ENCODE measurements at regions not wholly inside any gene's neighbourhood (a gene's known extent, or its start where the extent isn't known, plus 50 kb on each side); places are given as distances from the start of the nearest gene placed in this dataset.

DNA sequence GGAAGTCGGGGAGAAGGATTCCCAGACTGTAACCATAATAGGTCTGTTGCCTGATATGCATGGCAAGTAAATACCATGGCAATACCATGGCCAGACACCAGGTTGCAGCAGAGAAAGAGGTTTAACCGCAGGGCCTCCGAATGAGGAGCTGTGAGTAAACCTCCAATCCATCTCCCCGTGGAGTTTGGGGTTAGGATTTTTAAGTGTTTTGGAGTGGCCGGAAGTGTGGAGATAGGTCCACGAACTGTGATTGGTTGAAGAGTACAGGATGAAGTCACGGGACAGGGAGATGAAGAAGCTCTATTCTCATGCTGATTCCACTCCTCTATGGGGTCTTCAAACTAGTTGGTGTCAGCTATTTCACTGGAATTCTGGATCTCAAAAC lies 127.9 kb downstream of the ST8SIA2 start:
- Mint-ChIP-seq H3K9me3 (ENCODE audit: unreplicated experiment) (peaks cover 4% of the 10 kb centered on the region), H3K36me3 (ENCODE audit: unreplicated experiment) (no peaks in the 10 kb centered on the region), H3K4me1 (ENCODE audit: low read depth, unreplicated experiment) (peaks cover 8% of the 10 kb centered on the region), H3K4me3 (ENCODE audit: unreplicated experiment) (no peak overlapping the region), H3K27ac (ENCODE audit: unreplicated experiment) (no peak overlapping the region), H3K27me3 (ENCODE audit: unreplicated experiment) (peaks cover 2% of the 10 kb centered on the region)
- TF ChIP-seq, protein P1, sequence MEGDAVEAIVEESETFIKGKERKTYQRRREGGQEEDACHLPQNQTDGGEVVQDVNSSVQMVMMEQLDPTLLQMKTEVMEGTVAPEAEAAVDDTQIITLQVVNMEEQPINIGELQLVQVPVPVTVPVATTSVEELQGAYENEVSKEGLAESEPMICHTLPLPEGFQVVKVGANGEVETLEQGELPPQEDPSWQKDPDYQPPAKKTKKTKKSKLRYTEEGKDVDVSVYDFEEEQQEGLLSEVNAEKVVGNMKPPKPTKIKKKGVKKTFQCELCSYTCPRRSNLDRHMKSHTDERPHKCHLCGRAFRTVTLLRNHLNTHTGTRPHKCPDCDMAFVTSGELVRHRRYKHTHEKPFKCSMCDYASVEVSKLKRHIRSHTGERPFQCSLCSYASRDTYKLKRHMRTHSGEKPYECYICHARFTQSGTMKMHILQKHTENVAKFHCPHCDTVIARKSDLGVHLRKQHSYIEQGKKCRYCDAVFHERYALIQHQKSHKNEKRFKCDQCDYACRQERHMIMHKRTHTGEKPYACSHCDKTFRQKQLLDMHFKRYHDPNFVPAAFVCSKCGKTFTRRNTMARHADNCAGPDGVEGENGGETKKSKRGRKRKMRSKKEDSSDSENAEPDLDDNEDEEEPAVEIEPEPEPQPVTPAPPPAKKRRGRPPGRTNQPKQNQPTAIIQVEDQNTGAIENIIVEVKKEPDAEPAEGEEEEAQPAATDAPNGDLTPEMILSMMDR (IDR thresholded peaks at IDR 0.05; ENCODE audit: partially characterized antibody, unreplicated experiment): peak; percentile 74
- peak; percentile 78 for DNase-seq

DNA sequence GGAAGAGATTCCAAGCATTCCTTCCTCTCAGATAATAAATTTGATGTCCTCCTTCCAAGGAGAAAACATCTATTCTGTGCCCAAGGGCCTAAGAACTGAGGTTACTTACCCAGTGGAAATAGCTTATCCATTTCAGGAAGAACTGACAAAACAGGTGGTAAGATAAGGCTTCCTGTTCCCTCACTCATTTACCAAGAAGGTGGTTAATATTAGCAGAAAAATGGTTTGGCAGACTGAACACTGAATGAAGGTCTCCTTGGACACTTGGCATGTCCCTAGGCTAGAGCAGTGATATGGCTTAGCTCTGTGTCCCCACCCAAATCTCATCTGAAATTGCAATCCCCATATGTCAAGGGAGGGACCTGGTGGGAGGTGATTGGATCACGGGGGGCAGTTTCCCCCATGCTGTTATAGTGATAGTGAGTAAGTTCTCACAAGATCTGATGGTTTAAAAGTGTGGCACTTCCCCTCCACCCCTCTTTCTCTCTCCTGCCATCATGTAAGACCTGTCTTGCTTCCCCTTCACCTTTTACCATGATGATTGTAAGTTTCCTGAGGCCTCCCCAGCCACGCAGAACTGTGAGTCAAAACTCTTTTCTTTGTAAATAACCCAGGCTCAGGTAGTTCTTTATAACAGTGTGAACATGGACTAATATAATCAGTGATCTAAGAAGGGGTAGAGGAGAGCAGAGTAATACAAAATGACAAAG lies 127.4 kb downstream of the ST8SIA2 start:
- TF ChIP-seq, protein P1 (IDR thresholded peaks at IDR 0.05; ENCODE audit: partially characterized antibody, unreplicated experiment): no peak
- H3K36me3 Mint-ChIP-seq (ENCODE audit: unreplicated experiment): no peaks in the 10 kb centered on the region
- DNase-seq: no peak
- H3K4me3 Mint-ChIP-seq (ENCODE audit: unreplicated experiment): no peak overlapping the region
- no peak overlapping the region for H3K27ac Mint-ChIP-seq (ENCODE audit: unreplicated experiment)
- peaks cover 2% of the 10 kb centered on the region for H3K27me3 Mint-ChIP-seq (ENCODE audit: unreplicated experiment)
- H3K9me3 Mint-ChIP-seq (ENCODE audit: unreplicated experiment): peaks cover 5% of the 10 kb centered on the region
- H3K4me1 Mint-ChIP-seq (ENCODE audit: low read depth, unreplicated experiment): peaks cover 8% of the 10 kb centered on the region

DNA sequence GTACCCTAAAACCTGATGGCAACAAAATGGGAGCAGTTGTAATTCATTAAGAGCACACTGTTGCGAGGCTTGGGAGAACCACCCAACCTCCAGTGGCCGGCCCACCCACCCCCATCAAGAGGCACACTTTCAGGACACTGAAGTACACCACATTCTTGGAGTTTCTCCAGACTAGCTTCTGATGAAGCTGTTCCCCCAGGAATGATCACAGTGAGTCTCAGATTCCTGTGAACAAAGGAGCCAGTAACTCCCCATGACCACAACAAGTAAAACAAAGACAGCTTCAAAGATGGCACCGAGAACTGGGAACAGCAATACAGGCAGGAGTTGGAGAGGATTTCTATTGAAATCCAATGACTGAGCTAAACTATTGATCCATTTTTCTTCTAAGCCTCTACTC lies 126.0 kb downstream of the ST8SIA2 start:
- H3K36me3 Mint-ChIP-seq (ENCODE audit: unreplicated experiment): no peaks in the 10 kb centered on the region
- H3K9me3 Mint-ChIP-seq (ENCODE audit: unreplicated experiment): peaks cover 5% of the 10 kb centered on the region
- H3K4me1 Mint-ChIP-seq (ENCODE audit: low read depth, unreplicated experiment): peaks cover 4% of the 10 kb centered on the region
- H3K27me3 Mint-ChIP-seq (ENCODE audit: unreplicated experiment): peaks cover under 1% of the 10 kb centered on the region
- H3K4me3 Mint-ChIP-seq (ENCODE audit: unreplicated experiment): no peak overlapping the region
- TF ChIP-seq, protein P1 (IDR thresholded peaks at IDR 0.05; ENCODE audit: partially characterized antibody, unreplicated experiment): no peak
- H3K27ac Mint-ChIP-seq (ENCODE audit: unreplicated experiment): no peak overlapping the region
- DNase-seq: no peak
